ENCODE measurements at regions not wholly inside any gene's neighbourhood (a gene's known extent, or its start where the extent isn't known, plus 50 kb on each side); places are given as distances from the start of the nearest gene placed in this dataset.

- H3K4me1 Mint-ChIP-seq = no peaks in the 10 kb centered on the region
- H3K27ac Mint-ChIP-seq = no peak overlapping the region
- H3K4me3 Mint-ChIP-seq = no peak overlapping the region
- H3K27me3 Mint-ChIP-seq = no peaks in the 10 kb centered on the region
- peaks cover 0 to 17% (median 4%) of the 10 kb centered on the region in 9 donors for H3K9me3 Mint-ChIP-seq
- ATAC-seq (no peak), DNase-seq (no peak)
- POLR2A ChIA-PET = no interaction called here
- peaks cover 0 to 5% (median 0%) of the 10 kb centered on the region in 3 donors for H3K36me3 Mint-ChIP-seq
Measured at GRCh38 chr11:90805172-90805571, 582.3 kb upstream of the CHORDC1 start.

GRCh38 chr11:90803831-90804230 lies 581.0 kb upstream of the CHORDC1 start:
- no peaks in the 10 kb centered on the region for H3K4me1 Mint-ChIP-seq
- POLR2A ChIA-PET = no interaction called here
- no peak overlapping the region for H3K27ac Mint-ChIP-seq
- peaks cover 0 to 17% (median 4%) of the 10 kb centered on the region in 9 donors for H3K9me3 Mint-ChIP-seq
- peaks cover 0 to 5% (median 0%) of the 10 kb centered on the region in 3 donors for H3K36me3 Mint-ChIP-seq
- H3K27me3 Mint-ChIP-seq = no peaks in the 10 kb centered on the region
- no peak overlapping the region for H3K4me3 Mint-ChIP-seq
- ATAC-seq (no peak), DNase-seq (no peak)

- POLR2A ChIA-PET = no interaction called here
- no peak for DNase-seq
- Mint-ChIP-seq H3K27me3 (no peaks in the 10 kb centered on the region), H3K36me3 (peaks cover 0 to 5% (median 0%) of the 10 kb centered on the region in 3 donors), H3K4me3 (no peak overlapping the region), H3K27ac (no peak overlapping the region), H3K9me3 (peaks cover 0 to 17% (median 3%) of the 10 kb centered on the region in 9 donors), H3K4me1 (no peaks in the 10 kb centered on the region)
- no peak for ATAC-seq
Measured at GRCh38 chr11:90803366-90803765, 580.5 kb upstream of the CHORDC1 start.

GRCh38 chr11:90798769-90799168 lies 575.9 kb upstream of the CHORDC1 start:
- H3K27me3 Mint-ChIP-seq = no peaks in the 10 kb centered on the region
- no peak for ATAC-seq
- no peak for DNase-seq

GRCh38 chr11:90795746-90796145 lies 572.9 kb upstream of the CHORDC1 start:
- no peaks in the 10 kb centered on the region for H3K27me3 Mint-ChIP-seq
- POLR2A ChIA-PET = no interaction called here
- H3K9me3 Mint-ChIP-seq = peaks cover 0 to 7% (median 4%) of the 10 kb centered on the region in 9 donors
- no peak overlapping the region for H3K4me3 Mint-ChIP-seq
- no peak overlapping the region for H3K27ac Mint-ChIP-seq
- H3K36me3 Mint-ChIP-seq = peaks cover 0 to 2% (median 0%) of the 10 kb centered on the region in 3 donors
- H3K4me1 Mint-ChIP-seq = no peaks in the 10 kb centered on the region
- ATAC-seq (no peak), DNase-seq (no peak)

More at GRCh38 chr11:90798769-90799168, 575.9 kb upstream of the CHORDC1 start:
- H3K27ac Mint-ChIP-seq = no peak overlapping the region
- peaks cover 0 to 11% (median 0%) of the 10 kb centered on the region in 9 donors for H3K9me3 Mint-ChIP-seq
- H3K4me1 Mint-ChIP-seq = no peaks in the 10 kb centered on the region
- POLR2A ChIA-PET = no interaction called here
- H3K36me3 Mint-ChIP-seq = peaks cover 0 to 5% (median 0%) of the 10 kb centered on the region in 3 donors
- H3K4me3 Mint-ChIP-seq = no peak overlapping the region

- Mint-ChIP-seq H3K4me3 (no peak overlapping the region), H3K27me3 (no peaks in the 10 kb centered on the region), H3K36me3 (no peaks in the 10 kb centered on the region), H3K27ac (no peak overlapping the region), H3K4me1 (no peaks in the 10 kb centered on the region), H3K9me3 (peaks cover 7 to 33% (median 16%) of the 10 kb centered on the region in 9 donors)
- POLR2A ChIA-PET = no interaction called here
- DNase-seq (no peak), ATAC-seq (no peak)
Measured at GRCh38 chr11:90788961-90789360, 566.1 kb upstream of the CHORDC1 start.

- ATAC-seq (no peak), DNase-seq (no peak)
- no peak overlapping the region for H3K4me3 Mint-ChIP-seq
- H3K27ac Mint-ChIP-seq = no peak overlapping the region
- no peaks in the 10 kb centered on the region for H3K27me3 Mint-ChIP-seq
- H3K4me1 Mint-ChIP-seq = no peaks in the 10 kb centered on the region
- POLR2A ChIA-PET = no interaction called here
- H3K9me3 Mint-ChIP-seq = peaks cover 11 to 43% (median 13%) of the 10 kb centered on the region in 9 donors
- H3K36me3 Mint-ChIP-seq = no peaks in the 10 kb centered on the region
Measured at GRCh38 chr11:90784241-90784814, 561.5 kb upstream of the CHORDC1 start.

- POLR2A ChIA-PET = no interaction called here
- no peak overlapping the region for H3K27ac Mint-ChIP-seq
- no peak overlapping the region for H3K4me3 Mint-ChIP-seq
- ATAC-seq (no peak), DNase-seq (no peak)
- peaks cover 8 to 38% (median 10%) of the 10 kb centered on the region in 9 donors for H3K9me3 Mint-ChIP-seq
- no peaks in the 10 kb centered on the region for H3K36me3 Mint-ChIP-seq
- no peaks in the 10 kb centered on the region for H3K4me1 Mint-ChIP-seq
- H3K27me3 Mint-ChIP-seq = no peaks in the 10 kb centered on the region
Measured at GRCh38 chr11:90783111-90783510, 560.3 kb upstream of the CHORDC1 start.

- Mint-ChIP-seq H3K36me3 (peaks cover 0 to 9% (median 0%) of the 10 kb centered on the region in 3 donors), H3K27ac (no peak overlapping the region), H3K4me3 (no peak overlapping the region), H3K4me1 (no peaks in the 10 kb centered on the region), H3K27me3 (no peaks in the 10 kb centered on the region), H3K9me3 (peaks cover 2 to 34% (median 12%) of the 10 kb centered on the region in 9 donors)
- ATAC-seq (no peak), DNase-seq (no peak)
- POLR2A ChIA-PET = no interaction called here
Measured at GRCh38 chr11:90779098-90779497, 556.2 kb upstream of the CHORDC1 start.

- H3K9me3 Mint-ChIP-seq = peaks cover 4 to 55% (median 20%) of the 10 kb centered on the region in 9 donors
- H3K27ac Mint-ChIP-seq = no peak overlapping the region
- DNase-seq (no peak), ATAC-seq (no peak)
- no peak overlapping the region for H3K4me3 Mint-ChIP-seq
- H3K4me1 Mint-ChIP-seq = no peaks in the 10 kb centered on the region
- H3K36me3 Mint-ChIP-seq = peaks cover 0 to 9% (median 0%) of the 10 kb centered on the region in 3 donors
- H3K27me3 Mint-ChIP-seq = no peaks in the 10 kb centered on the region
- POLR2A ChIA-PET = no interaction called here
Measured at GRCh38 chr11:90775567-90776165, 552.8 kb upstream of the CHORDC1 start.

- ATAC-seq (no peak), DNase-seq (no peak)
- POLR2A ChIA-PET = no interaction called here
- no peaks in the 10 kb centered on the region for H3K27me3 Mint-ChIP-seq
- H3K36me3 Mint-ChIP-seq = peaks cover 0 to 9% (median 0%) of the 10 kb centered on the region in 3 donors
- H3K27ac Mint-ChIP-seq = no peak overlapping the region
- no peaks in the 10 kb centered on the region for H3K4me1 Mint-ChIP-seq
- peaks cover 4 to 50% (median 21%) of the 10 kb centered on the region in 9 donors for H3K9me3 Mint-ChIP-seq
- H3K4me3 Mint-ChIP-seq = no peak overlapping the region
Measured at GRCh38 chr11:90774727-90775566, 552.1 kb upstream of the CHORDC1 start.

- Mint-ChIP-seq H3K27ac (no peak overlapping the region), H3K4me1 (no peaks in the 10 kb centered on the region), H3K4me3 (no peak overlapping the region), H3K9me3 (peaks cover 5 to 69% (median 15%) of the 10 kb centered on the region in 9 donors), H3K36me3 (no peaks in the 10 kb centered on the region), H3K27me3 (no peaks in the 10 kb centered on the region)
- DNase-seq = no peak
- POLR2A ChIA-PET = no interaction called here
- no peak for ATAC-seq
Measured at GRCh38 chr11:90770007-90770406, 547.2 kb upstream of the CHORDC1 start.

GRCh38 chr11:90766121-90766520 lies 543.3 kb upstream of the CHORDC1 start:
- Mint-ChIP-seq H3K9me3 (peaks cover 0 to 35% (median 8%) of the 10 kb centered on the region in 9 donors), H3K4me3 (no peak overlapping the region), H3K36me3 (no peaks in the 10 kb centered on the region), H3K27me3 (no peaks in the 10 kb centered on the region), H3K4me1 (no peaks in the 10 kb centered on the region), H3K27ac (no peak overlapping the region)
- ATAC-seq (no peak), DNase-seq (no peak)
- POLR2A ChIA-PET = no interaction called here

Data from naive thymus-derived CD8-positive, alpha-beta T cell (primary cell).